ENCODE measurements at regions not wholly inside any gene's neighbourhood (a gene's known extent, or its start where the extent isn't known, plus 50 kb on each side); places are given as distances from the start of the nearest gene placed in this dataset.
"Not testable (repeated sequence)": the region's sequence is repeated elsewhere in the genome, so short reads cannot be mapped to it uniquely, and the experiment has no call there.

DNA sequence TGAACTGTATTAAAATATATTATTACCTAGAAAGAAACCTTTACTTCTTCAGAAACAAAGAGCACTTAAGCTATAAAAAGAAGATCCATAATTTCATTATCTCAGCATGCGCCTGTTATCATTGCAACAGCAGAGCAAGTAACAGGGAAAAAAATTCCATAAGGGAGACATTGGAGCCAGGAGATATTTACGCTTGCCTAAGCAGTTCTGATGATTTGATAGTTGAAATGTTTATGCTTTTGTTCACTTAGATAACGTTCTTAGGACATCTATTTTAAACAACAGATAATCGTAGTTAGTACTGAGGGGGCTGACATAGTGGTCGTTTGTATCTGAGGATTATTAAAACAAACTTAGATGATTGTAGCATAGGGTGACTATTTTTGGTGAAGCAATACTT, 252.5 kb downstream of the NNT start:
- Histone ChIP-seq H3K4me1 (ENCODE audit: insufficient read depth, low read length) (peaks cover 4% of the 10 kb centered on the region; the same call in 1 of the 2 replicates), H3K36me3 (ENCODE audit: insufficient read depth, low read length) (no peaks in the 10 kb centered on the region), H3K9me3 (ENCODE audit: control insufficient read depth, insufficient read depth, low read length) (no peaks in the 10 kb centered on the region; the same call in 1 of the 2 replicates), H3K9ac (ENCODE audit: low read depth, low read length) (no peak overlapping the region)

DNA sequence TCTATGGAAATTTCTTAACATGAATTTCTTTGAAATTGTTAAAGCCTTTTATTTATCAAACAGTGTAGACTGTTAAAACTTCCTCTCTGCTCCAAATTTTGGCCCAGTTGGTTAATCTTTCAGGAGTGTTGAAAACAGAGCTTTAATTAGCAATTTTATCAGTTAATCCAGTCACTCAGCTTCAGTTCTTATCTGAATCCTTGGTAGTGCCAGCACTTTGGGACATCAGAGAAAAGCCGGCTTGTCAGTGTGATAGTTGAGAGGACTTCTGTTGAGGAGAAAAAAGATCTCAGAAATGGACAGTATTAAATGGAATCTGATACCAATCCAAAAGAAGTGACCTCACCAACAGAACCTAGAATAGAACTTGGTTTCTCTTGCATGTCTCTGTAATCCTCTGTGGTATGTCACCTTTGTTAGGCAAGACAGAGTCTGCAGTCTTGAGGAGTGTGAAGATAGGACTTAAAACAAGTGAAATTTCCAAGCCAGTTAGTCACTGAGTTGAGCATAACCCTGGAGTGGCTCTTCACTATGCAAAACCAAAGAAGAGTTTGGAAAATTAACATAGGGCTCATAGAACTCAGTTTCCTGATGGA, 251.8 kb downstream of the NNT start:
- Histone ChIP-seq H3K4me1 (ENCODE audit: insufficient read depth, low read length) (peaks cover 4% of the 10 kb centered on the region; the same call in 1 of the 2 replicates), H3K9ac (ENCODE audit: low read depth, low read length) (no peak overlapping the region), H3K36me3 (ENCODE audit: insufficient read depth, low read length) (no peaks in the 10 kb centered on the region), H3K9me3 (ENCODE audit: control insufficient read depth, insufficient read depth, low read length) (no peaks in the 10 kb centered on the region; the same call in 1 of the 2 replicates)

GRCh38 chr5:43852279-43852678, 249.3 kb downstream of the NNT start:
- H3K9me3 ChIP-seq (ENCODE audit: control insufficient read depth, insufficient read depth, low read length), result no peaks in the 10 kb centered on the region; the same call in 1 of the 2 replicates
- H3K4me1 ChIP-seq (ENCODE audit: insufficient read depth, low read length), result peaks cover 4% of the 10 kb centered on the region; the same call in 1 of the 2 replicates
- no peak overlapping the region for H3K9ac ChIP-seq (ENCODE audit: low read depth, low read length)
- no peaks in the 10 kb centered on the region for H3K36me3 ChIP-seq (ENCODE audit: insufficient read depth, low read length)

DNA sequence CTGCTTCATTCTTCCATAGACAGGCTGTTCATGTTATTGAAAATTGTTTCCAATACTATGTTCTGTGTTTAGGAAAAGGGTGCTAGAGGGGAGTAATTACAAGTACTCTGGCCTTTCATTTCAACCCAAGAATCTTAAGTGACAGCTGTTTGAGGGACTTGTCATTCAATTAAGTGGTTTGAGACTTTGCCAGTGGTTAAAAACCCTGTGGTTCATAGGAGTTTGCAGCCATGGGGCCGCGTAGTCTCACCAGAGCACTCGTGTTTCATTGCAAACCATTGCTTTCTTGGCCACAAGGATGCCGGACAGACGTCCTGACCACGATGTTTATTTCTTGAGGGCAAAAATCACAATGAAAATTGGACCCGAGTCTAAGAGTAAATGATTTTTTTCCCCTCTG, 248.8 kb downstream of the NNT start:
- no peaks in the 10 kb centered on the region for H3K36me3 ChIP-seq (ENCODE audit: insufficient read depth, low read length)
- H3K4me1 ChIP-seq (ENCODE audit: insufficient read depth, low read length), result peaks cover 4% of the 10 kb centered on the region; the same call in 1 of the 2 replicates
- H3K9ac ChIP-seq (ENCODE audit: low read depth, low read length), result no peak overlapping the region
- no peaks in the 10 kb centered on the region; the same call in 1 of the 2 replicates for H3K9me3 ChIP-seq (ENCODE audit: control insufficient read depth, insufficient read depth, low read length)

GRCh38 chr5:43840424-43841125, 237.6 kb downstream of the NNT start:
- Histone ChIP-seq H3K36me3 (ENCODE audit: insufficient read depth, low read length) (no peaks in the 10 kb centered on the region), H3K9me3 (ENCODE audit: control insufficient read depth, insufficient read depth, low read length) (no peaks in the 10 kb centered on the region), H3K9ac (ENCODE audit: low read depth, low read length) (no peak overlapping the region), H3K4me1 (ENCODE audit: insufficient read depth, low read length) (no peaks in the 10 kb centered on the region)

GRCh38 chr5:43839218-43839617, 236.2 kb downstream of the NNT start:
- Histone ChIP-seq H3K9me3 (ENCODE audit: control insufficient read depth, insufficient read depth, low read length) (no peaks in the 10 kb centered on the region), H3K4me1 (ENCODE audit: insufficient read depth, low read length) (no peaks in the 10 kb centered on the region), H3K9ac (ENCODE audit: low read depth, low read length) (no peak overlapping the region), H3K36me3 (ENCODE audit: insufficient read depth, low read length) (no peaks in the 10 kb centered on the region)

- no peaks in the 10 kb centered on the region for H3K36me3 ChIP-seq (ENCODE audit: insufficient read depth, low read length)
- no peaks in the 10 kb centered on the region for H3K9me3 ChIP-seq (ENCODE audit: control insufficient read depth, insufficient read depth, low read length)
- no peak overlapping the region for H3K9ac ChIP-seq (ENCODE audit: low read depth, low read length)
- H3K4me1 ChIP-seq (ENCODE audit: insufficient read depth, low read length), result no peaks in the 10 kb centered on the region
These were observed 235.0 kb downstream of the NNT start for GRCh38 chr5:43837996-43838395.

DNA sequence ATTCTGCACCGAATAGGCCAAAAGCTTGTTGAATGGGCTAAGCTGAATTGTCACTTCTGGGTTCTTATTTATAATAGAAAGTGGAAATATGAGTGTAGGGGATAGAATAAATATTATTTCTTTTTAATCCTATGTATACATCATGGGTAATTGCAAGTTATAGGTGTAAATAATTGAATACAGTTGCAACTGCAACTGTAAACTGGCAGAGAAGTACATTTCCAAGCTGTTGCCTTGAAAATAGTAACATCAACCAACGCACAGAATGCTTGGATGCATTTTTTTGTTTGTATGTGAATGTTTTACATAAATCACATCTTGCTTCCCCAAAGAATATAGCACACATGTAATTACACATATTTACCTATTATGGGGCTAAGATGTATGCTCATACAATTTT, 234.1 kb downstream of the NNT start:
- H3K9ac ChIP-seq (ENCODE audit: low read depth, low read length), result no peak overlapping the region
- H3K4me1 ChIP-seq (ENCODE audit: insufficient read depth, low read length), result no peaks in the 10 kb centered on the region
- no peaks in the 10 kb centered on the region for H3K9me3 ChIP-seq (ENCODE audit: control insufficient read depth, insufficient read depth, low read length)
- no peaks in the 10 kb centered on the region for H3K36me3 ChIP-seq (ENCODE audit: insufficient read depth, low read length)

GRCh38 chr5:43833961-43834360, 231.0 kb downstream of the NNT start:
- H3K9ac ChIP-seq (ENCODE audit: low read depth, low read length), result no peak overlapping the region
- no peaks in the 10 kb centered on the region for H3K4me1 ChIP-seq (ENCODE audit: insufficient read depth, low read length)
- H3K36me3 ChIP-seq (ENCODE audit: insufficient read depth, low read length), result no peaks in the 10 kb centered on the region
- no peaks in the 10 kb centered on the region for H3K9me3 ChIP-seq (ENCODE audit: control insufficient read depth, insufficient read depth, low read length)

DNA sequence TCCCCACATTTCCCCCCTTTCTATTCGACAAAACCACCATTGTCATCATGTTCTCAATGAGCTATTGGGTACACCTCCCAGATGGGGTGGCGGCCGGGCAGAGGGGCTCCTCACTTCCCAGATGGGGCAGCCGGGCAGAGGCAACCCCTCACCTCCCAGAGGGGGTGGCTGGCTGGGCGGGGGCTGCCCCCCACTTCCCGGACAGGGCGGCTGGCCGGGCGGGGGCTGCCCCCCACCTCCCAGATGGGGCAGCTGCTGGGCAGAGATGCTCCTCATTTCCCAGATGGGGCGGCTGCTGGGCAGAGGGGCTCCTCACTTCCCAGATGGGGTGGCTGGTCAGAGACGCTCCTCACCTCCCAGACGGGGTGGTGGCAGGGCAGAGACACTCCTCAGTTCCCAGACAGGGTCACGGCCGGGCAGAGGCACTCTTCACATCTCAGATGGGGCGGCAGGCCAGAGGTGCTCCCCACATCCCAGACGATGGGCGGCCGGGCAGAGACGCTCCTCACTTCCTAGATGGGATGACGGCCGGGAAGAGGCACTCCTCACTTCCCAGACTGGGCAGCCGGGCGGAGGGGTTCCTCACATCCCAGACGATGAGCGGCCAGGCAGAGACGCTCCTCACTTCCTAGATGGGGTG, 221.5 kb downstream of the NNT start:
- not testable (repeated sequence) for H3K9me3 ChIP-seq (ENCODE audit: control insufficient read depth, insufficient read depth, low read length); H3K4me1 ChIP-seq (ENCODE audit: insufficient read depth, low read length); H3K9ac ChIP-seq (ENCODE audit: low read depth, low read length); H3K36me3 ChIP-seq (ENCODE audit: insufficient read depth, low read length)

DNA sequence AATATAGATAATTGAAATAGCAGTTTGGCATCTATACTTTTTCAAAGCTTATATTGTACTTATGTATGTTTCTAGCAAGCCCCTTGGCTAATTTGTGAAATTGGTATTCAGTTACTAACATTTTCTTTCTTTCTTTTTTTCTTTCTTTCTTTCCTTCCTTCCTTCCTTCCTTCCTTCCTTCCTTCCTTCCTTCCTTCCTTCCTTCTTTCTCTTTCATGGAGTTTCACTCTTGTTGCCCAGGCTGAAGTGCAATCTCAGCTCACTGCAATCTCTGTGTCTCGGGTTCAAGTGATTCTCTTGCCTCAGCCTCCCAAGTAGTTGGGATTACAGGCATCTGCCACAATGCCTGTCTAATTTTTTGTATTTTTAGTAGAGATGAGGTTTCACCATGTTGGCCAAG, 215.4 kb downstream of the NNT start:
- H3K9me3 ChIP-seq (ENCODE audit: control insufficient read depth, insufficient read depth, low read length), result peaks cover 16% of the 10 kb centered on the region
- not testable (repeated sequence) for H3K9ac ChIP-seq (ENCODE audit: low read depth, low read length); H3K4me1 ChIP-seq (ENCODE audit: insufficient read depth, low read length); H3K36me3 ChIP-seq (ENCODE audit: insufficient read depth, low read length)

DNA sequence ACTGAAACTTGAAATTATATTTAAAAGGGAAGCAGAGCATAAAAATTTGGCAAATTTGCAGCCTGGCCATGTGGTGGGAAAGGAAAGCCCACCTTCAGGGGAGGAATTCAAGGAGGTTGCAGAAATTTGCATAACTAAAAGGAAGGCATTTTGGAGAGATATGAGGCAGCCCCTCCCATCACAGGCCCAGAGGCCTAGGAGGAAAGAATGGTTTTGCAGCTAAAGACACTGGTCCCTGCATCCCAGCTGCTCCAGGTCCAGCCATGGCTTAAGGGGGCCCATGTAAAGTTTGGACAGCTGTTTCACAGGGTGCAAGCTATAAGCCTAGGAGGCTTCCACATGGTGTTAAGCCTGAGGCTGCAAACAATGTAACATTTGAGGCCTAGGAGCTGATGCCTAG, 212.5 kb downstream of the NNT start:
- H3K9ac ChIP-seq (ENCODE audit: low read depth, low read length), result no peak overlapping the region
- no peaks in the 10 kb centered on the region for H3K4me1 ChIP-seq (ENCODE audit: insufficient read depth, low read length)
- peaks cover 16% of the 10 kb centered on the region for H3K9me3 ChIP-seq (ENCODE audit: control insufficient read depth, insufficient read depth, low read length)

DNA sequence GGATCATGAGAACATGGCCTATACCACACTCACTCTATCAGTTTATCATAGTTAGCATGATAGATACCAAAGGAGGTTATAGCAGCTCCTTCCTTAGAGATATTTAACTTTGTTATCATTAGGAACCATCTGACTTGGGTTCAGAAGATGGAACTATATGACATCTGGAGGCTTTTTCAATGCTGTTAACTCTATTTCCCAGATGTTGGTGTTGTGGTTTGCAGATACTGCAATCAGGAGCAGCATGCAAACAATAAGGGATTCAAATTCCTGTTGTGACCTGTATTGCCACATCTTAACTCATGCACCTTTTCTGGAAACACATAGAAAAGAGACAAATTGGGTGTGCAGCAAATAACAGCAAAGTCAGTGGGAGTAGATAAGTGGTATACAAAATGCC, 201.7 kb downstream of the NNT start:
- Histone ChIP-seq H3K36me3 (ENCODE audit: insufficient read depth, low read length) (no peaks in the 10 kb centered on the region), H3K9ac (ENCODE audit: low read depth, low read length) (no peak overlapping the region), H3K4me1 (ENCODE audit: insufficient read depth, low read length) (no peaks in the 10 kb centered on the region), H3K9me3 (ENCODE audit: control insufficient read depth, insufficient read depth, low read length) (no peaks in the 10 kb centered on the region)

More for the DNA sequence above, 212.5 kb downstream of the NNT start:
- H3K36me3 ChIP-seq (ENCODE audit: insufficient read depth, low read length), result no peaks in the 10 kb centered on the region

DNA sequence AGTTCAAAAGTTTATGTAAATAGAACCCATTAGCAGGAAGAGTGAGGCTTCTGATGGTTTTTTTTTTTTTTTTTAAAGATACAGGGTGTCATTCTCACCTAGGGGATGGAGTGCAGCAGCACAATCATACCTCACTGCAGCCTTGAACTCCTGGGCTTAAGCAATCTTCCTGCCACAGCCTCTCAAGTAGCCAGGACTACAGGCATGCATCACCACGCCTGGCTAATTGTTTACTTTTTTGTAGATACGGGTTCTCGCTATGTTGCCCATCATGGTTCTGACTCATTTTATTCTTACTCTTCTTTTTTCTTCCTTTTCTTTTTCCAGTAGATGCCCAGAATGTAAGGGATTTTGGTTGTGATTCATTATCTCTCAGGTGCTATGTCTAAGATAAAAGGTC, 201.1 kb downstream of the NNT start:
- no peak overlapping the region for H3K9ac ChIP-seq (ENCODE audit: low read depth, low read length)
- H3K4me1 ChIP-seq (ENCODE audit: insufficient read depth, low read length), result no peaks in the 10 kb centered on the region
- no peaks in the 10 kb centered on the region for H3K36me3 ChIP-seq (ENCODE audit: insufficient read depth, low read length)
- no peaks in the 10 kb centered on the region for H3K9me3 ChIP-seq (ENCODE audit: control insufficient read depth, insufficient read depth, low read length)

DNA sequence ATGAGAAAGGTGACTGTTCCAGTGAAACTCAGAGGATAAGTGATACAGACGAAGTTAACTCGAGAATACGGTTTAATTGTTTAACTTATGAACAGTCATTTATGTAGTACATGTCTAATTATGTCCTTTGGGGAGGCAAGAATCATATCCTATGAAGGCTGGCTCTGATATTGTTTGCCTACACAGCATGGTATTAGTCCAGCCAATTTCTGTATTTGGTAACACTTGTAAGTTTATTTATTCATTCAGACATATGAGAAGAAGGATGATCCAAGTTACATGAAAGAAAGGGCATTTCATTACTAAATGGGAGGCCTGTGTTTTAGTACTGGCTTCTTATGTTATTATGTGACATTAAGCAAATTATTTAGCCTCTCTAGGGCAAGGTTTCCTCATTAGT, 199.7 kb downstream of the NNT start:
- no peaks in the 10 kb centered on the region for H3K9me3 ChIP-seq (ENCODE audit: control insufficient read depth, insufficient read depth, low read length)
- H3K9ac ChIP-seq (ENCODE audit: low read depth, low read length), result no peak overlapping the region
- H3K36me3 ChIP-seq (ENCODE audit: insufficient read depth, low read length), result no peaks in the 10 kb centered on the region
- no peaks in the 10 kb centered on the region for H3K4me1 ChIP-seq (ENCODE audit: insufficient read depth, low read length)

Data from ES-I3 (cell line).